Vagina (tissue), 2 donors: ENCODE measurements at regions not wholly inside any gene's neighbourhood (a gene's known extent, or its start where the extent isn't known, plus 50 kb on each side); places are given as distances from the start of the nearest gene placed in this dataset.

ENCODE experiments used
- POLR2AphosphoS5 ChIP-seq, 2 donors: sonication (generic); formaldehyde crosslinking; IDR thresholded peaks; one replicate each; pipeline ENCODE4 v1.9.0; 2017; ENCODE audit warnings: antibody characterized with exemption in 2 of 2, mild to moderate bottlenecking in 2 of 2, low read depth in 1 of 2; ENCODE audit not compliant: insufficient read depth in 1 of 2
- TF ChIP-seq, protein P1 (sequence below), 3 experiments: fragments of 450-650 bp in 2 of 3; fragments of 200-600 bp in 1 of 3; sonication (generic) in 1 of 3; IDR thresholded peaks; one replicate each; pipeline ENCODE4 v1.5.1; 2017 to 2019; ENCODE audit warnings: antibody characterized with exemption in 3 of 3, mild to moderate bottlenecking in 2 of 3, moderate library complexity in 2 of 3

DNA sequence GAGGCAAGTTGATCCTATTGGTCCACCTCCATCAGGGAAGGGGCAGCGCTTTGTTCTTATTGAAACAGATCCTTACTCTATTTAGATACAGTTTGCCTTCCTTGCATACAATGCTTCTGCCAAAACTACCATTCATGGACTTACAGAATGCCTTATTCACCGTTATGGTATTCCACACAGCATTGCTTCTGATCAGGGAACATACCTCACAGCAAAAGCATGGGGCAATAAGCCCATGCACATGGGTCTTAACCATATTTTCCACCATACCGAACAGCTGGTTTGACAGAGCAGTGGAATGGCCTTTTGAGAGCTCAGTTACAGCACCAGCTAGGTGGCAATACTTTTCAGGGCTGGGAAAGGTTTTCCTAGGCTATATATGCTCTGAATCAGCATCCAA is 544.8 kb upstream of the ADGRL4 start:
- TF ChIP-seq, protein P1, sequence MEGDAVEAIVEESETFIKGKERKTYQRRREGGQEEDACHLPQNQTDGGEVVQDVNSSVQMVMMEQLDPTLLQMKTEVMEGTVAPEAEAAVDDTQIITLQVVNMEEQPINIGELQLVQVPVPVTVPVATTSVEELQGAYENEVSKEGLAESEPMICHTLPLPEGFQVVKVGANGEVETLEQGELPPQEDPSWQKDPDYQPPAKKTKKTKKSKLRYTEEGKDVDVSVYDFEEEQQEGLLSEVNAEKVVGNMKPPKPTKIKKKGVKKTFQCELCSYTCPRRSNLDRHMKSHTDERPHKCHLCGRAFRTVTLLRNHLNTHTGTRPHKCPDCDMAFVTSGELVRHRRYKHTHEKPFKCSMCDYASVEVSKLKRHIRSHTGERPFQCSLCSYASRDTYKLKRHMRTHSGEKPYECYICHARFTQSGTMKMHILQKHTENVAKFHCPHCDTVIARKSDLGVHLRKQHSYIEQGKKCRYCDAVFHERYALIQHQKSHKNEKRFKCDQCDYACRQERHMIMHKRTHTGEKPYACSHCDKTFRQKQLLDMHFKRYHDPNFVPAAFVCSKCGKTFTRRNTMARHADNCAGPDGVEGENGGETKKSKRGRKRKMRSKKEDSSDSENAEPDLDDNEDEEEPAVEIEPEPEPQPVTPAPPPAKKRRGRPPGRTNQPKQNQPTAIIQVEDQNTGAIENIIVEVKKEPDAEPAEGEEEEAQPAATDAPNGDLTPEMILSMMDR (IDR thresholded peaks at IDR 0.05), result no peak
- no peak for TF ChIP-seq POLR2AphosphoS5 (IDR thresholded peaks at IDR 0.05; ENCODE audit: insufficient read depth in 1 of 2, low read depth in 1 of 2)
